Natural killer cell treated with Interleukin-12 subunit alpha and Interleukin-12 subunit beta and Interleukin-15 and Interleukin-18, amount 100 ng/mL, for 72 hours (primary cell): ENCODE measurements at regions not wholly inside any gene's neighbourhood (a gene's known extent, or its start where the extent isn't known, plus 50 kb on each side); places are given as distances from the start of the nearest gene placed in this dataset.
"Not testable (repeated sequence)": the region's sequence is repeated elsewhere in the genome, so short reads cannot be mapped to it uniquely, and the experiment has no call there.

Source experiments
- ATAC-seq, 2 donors: fragments of 150-1000 bp; cut with Tn5 transposase in 1 of 2; sonication (Bioruptor Pico), chemical (Tn5 transposase) in 1 of 2; 2 replicates each; pipeline ENCODE4 v1.10.0; 2021
- DNase-seq: peaks from one replicate; pipeline ENCODE4 v3.0.0; 2022; ENCODE audit warnings: low spot score
- H3K27ac Mint-ChIP-seq, 2 donors: 1 replicate in 1 of 2; 2 replicates in 1 of 2; pipeline ENCODE4 v1.8.0; 2022; ENCODE audit warnings: mixed read lengths in 2 of 2, mild to moderate bottlenecking in 1 of 2, moderate library complexity in 1 of 2
- H3K27me3 Mint-ChIP-seq, 2 donors: 1 replicate in 1 of 2; 2 replicates in 1 of 2; pipeline ENCODE4 v1.8.0; 2022; ENCODE audit warnings: mixed read lengths in 2 of 2
- H3K36me3 Mint-ChIP-seq: one replicate; pipeline ENCODE4 v1.8.0; 2022; ENCODE audit warnings: mixed read lengths
- H3K4me1 Mint-ChIP-seq, 2 donors: 1 replicate in 1 of 2; 2 replicates in 1 of 2; pipeline ENCODE4 v1.8.0; 2022; ENCODE audit warnings: low read depth in 2 of 2, mixed read lengths in 2 of 2, mild to moderate bottlenecking in 1 of 2
- H3K4me3 Mint-ChIP-seq: one replicate; pipeline ENCODE4 v1.8.0; 2022; ENCODE audit warnings: mixed read lengths
- H3K9me3 Mint-ChIP-seq: 2 replicates; pipeline ENCODE4 v1.8.0; 2022; ENCODE audit warnings: mixed read lengths

DNA sequence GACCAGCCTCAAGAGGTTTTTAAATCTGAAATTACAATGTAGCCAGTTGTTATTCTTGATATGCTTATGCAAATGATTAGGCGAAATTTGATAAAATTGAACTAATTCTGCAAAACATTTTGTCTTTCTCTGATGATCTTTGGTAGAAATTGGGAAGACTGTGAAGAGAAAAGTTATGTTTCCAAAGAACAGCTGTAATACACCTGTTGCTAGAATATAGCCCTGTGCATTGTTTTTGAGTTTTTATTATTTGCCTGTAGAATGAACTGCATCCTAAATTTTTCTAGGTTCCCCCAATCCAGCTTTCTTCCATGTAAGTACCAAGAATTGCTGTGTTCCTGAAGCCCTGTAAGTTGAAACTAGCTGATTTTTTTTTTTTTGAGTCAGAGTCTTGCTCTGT, 81.5 kb upstream of the RHOU start:
- DNase-seq = no peak
- no peaks in the 10 kb centered on the region for H3K9me3 Mint-ChIP-seq
- ATAC-seq = no peak
- peaks cover 21 to 32% of the 10 kb centered on the region in 2 donors for H3K27me3 Mint-ChIP-seq
- H3K4me3 Mint-ChIP-seq = no peak overlapping the region
- H3K4me1 Mint-ChIP-seq = peaks cover 2 to 4% of the 10 kb centered on the region in 2 donors
- peaks cover 7% of the 10 kb centered on the region for H3K36me3 Mint-ChIP-seq
- H3K27ac Mint-ChIP-seq = no peak overlapping the region

- DNase-seq (no peak), ATAC-seq (no peak)
- H3K4me3 Mint-ChIP-seq = no peak overlapping the region
- no peaks in the 10 kb centered on the region for H3K4me1 Mint-ChIP-seq
- H3K36me3 Mint-ChIP-seq = no peaks in the 10 kb centered on the region
- peaks cover 8 to 22% of the 10 kb centered on the region in 2 donors for H3K27me3 Mint-ChIP-seq
- no peaks in the 10 kb centered on the region for H3K9me3 Mint-ChIP-seq
- no peak overlapping the region for H3K27ac Mint-ChIP-seq
These were observed 79.4 kb upstream of the RHOU start for GRCh38 chr1:228655796-228656394.

DNA sequence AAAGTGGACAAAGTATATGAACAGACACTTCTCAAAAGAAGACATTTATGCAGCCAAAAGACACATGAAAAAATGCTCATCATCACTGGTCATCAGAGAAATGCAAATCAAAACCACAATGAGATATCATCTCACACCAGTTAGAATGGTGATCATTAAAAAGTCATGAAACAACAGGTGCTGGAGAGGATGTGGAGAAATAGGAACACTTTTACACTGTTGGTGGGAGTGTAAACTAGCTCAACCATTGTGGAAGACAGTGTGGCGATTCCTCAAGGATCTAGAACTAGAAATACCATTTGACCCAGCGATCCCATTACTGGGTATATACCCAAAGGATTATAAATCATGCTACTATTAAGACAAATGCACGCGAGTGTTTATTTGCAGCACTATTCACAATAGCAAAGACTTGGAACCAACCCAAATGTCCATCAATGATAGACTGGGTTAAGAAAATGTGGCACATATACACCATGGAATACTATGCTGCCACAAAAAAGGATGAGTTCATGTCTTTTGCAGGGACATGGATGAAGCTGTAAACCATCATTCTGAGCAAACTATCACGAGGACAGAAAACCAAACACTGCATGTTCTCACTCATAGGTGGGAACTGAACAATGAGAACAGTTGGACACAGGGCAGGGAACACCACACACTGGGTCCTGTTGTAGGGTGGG, 73.1 kb upstream of the RHOU start:
- ATAC-seq, H3K4me3 Mint-ChIP-seq, H3K27ac Mint-ChIP-seq, H3K9me3 Mint-ChIP-seq, H3K36me3 Mint-ChIP-seq, DNase-seq, H3K4me1 Mint-ChIP-seq: not testable (repeated sequence)
- H3K27me3 Mint-ChIP-seq = peaks cover 0 to 21% of the 10 kb centered on the region in 2 donors

GRCh38 chr1:228664399-228664914, 70.8 kb upstream of the RHOU start:
- DNase-seq (no peak), ATAC-seq (no peak)
- no peak overlapping the region for H3K4me3 Mint-ChIP-seq
- no peaks in the 10 kb centered on the region for H3K9me3 Mint-ChIP-seq
- H3K27ac Mint-ChIP-seq = no peak overlapping the region
- no peaks in the 10 kb centered on the region for H3K36me3 Mint-ChIP-seq
- H3K4me1 Mint-ChIP-seq = no peaks in the 10 kb centered on the region
- H3K27me3 Mint-ChIP-seq = peaks cover 0 to 15% of the 10 kb centered on the region in 2 donors

DNA sequence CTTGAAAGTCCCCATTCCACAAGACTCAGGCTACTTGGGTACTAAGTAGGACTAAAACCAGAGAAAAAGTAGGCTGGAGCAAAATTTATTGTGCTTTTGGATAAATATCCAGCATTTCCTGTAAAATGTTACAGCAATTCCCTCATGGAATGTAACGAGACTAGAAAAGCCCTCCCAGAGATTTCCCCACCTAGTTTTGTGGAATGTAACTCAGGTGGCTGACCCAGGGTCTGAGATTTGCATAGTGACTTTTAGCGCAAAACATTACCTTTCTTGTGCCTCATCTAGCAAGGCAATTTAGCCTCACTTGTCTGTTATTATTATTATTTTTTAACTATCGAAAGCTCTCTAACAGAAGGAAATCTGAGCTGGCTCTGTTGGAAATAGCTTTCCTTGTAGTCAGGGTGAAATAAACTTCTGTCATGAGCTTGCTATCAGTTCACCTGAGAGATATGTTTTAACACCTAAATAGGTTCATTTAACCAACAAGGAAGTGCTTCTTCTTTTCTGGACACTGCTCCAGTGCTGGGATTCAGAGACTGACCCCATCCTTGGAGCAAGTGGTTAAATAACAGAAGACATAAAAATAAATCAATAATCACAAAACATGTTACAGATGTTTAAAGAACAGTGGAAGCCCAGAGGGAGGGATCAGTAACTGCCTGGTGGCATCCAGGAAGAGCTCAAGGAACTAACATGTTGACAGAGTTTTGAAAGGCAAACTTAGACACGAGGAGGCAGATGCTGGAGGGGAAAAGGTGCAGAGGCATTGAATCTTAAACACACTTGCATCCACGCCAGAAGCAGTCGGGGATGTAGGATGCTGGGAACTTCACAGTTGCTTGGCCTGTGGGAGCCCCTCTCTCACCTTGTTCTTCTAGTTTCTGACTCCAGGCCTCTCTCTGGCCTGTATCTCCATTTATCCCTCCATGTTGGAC, 68.3 kb upstream of the RHOU start:
- no peaks in the 10 kb centered on the region for H3K4me1 Mint-ChIP-seq
- no peaks in the 10 kb centered on the region for H3K36me3 Mint-ChIP-seq
- H3K27ac Mint-ChIP-seq = no peak overlapping the region
- H3K4me3 Mint-ChIP-seq = no peak overlapping the region
- no peak for ATAC-seq
- H3K9me3 Mint-ChIP-seq = no peaks in the 10 kb centered on the region
- no peak for DNase-seq
- peaks cover 0 to 7% of the 10 kb centered on the region in 2 donors for H3K27me3 Mint-ChIP-seq

DNA sequence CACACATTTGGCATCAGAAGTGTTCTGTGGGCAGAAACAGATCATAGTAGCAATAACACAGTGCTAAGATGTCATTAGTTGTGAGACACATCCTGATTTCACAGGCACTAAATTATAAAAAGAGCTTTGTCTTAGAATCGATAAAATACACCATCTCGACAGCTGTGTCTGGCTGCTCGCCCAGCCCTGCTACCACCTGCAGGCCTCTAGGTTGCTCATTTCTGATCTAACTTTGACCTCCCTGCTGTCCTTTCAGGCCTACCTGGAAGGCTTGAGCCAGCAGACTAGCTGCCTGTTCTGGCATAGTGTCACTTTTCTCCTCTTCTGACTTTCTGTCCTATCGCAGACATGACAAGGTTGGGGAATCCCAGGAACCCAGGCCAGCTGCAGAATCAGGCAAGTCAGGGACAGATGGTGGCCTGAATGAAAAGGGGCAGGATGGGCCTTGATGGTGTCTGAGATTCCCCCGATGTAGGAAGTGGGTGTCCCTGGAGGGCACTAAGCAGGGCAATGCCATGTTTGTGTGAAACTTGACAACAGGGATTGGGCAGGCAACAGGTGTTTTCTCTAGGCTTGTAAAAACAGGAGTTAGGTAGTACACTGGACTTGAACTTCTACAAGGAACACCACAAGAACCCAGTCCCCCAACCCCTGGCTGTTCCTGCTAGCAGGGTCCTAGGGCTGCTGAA, 66.6 kb upstream of the RHOU start:
- no peaks in the 10 kb centered on the region for H3K9me3 Mint-ChIP-seq
- no peak overlapping the region for H3K27ac Mint-ChIP-seq
- no peaks in the 10 kb centered on the region for H3K4me1 Mint-ChIP-seq
- H3K27me3 Mint-ChIP-seq = no peaks in the 10 kb centered on the region
- DNase-seq (no peak), ATAC-seq (peak in 1 of 2 donors; percentile 24)
- H3K36me3 Mint-ChIP-seq = no peaks in the 10 kb centered on the region
- no peak overlapping the region for H3K4me3 Mint-ChIP-seq

- Mint-ChIP-seq H3K27me3 (no peaks in the 10 kb centered on the region), H3K36me3 (no peaks in the 10 kb centered on the region), H3K4me3 (no peak overlapping the region), H3K27ac (no peak overlapping the region), H3K9me3 (no peaks in the 10 kb centered on the region), H3K4me1 (no peaks in the 10 kb centered on the region)
- ATAC-seq = no peak
- DNase-seq = no peak
These were observed 66.1 kb upstream of the RHOU start for GRCh38 chr1:228669242-228669585.

- not testable (repeated sequence) for DNase-seq, H3K9me3 Mint-ChIP-seq, H3K36me3 Mint-ChIP-seq, H3K4me3 Mint-ChIP-seq, ATAC-seq, H3K4me1 Mint-ChIP-seq, H3K27ac Mint-ChIP-seq
- peaks cover 26 to 29% of the 10 kb centered on the region in 2 donors for H3K27me3 Mint-ChIP-seq
These were observed 54.2 kb upstream of the RHOU start for GRCh38 chr1:228681076-228681565.

- no peak for DNase-seq
- no peak overlapping the region for H3K4me3 Mint-ChIP-seq
- no peaks in the 10 kb centered on the region for H3K4me1 Mint-ChIP-seq
- no peak for ATAC-seq
- no peaks in the 10 kb centered on the region for H3K9me3 Mint-ChIP-seq
- peaks cover 37 to 43% of the 10 kb centered on the region in 2 donors for H3K27me3 Mint-ChIP-seq
- no peaks in the 10 kb centered on the region for H3K36me3 Mint-ChIP-seq
- H3K27ac Mint-ChIP-seq = no peak overlapping the region
These were observed 51.9 kb upstream of the RHOU start for GRCh38 chr1:228683428-228683827.

DNA sequence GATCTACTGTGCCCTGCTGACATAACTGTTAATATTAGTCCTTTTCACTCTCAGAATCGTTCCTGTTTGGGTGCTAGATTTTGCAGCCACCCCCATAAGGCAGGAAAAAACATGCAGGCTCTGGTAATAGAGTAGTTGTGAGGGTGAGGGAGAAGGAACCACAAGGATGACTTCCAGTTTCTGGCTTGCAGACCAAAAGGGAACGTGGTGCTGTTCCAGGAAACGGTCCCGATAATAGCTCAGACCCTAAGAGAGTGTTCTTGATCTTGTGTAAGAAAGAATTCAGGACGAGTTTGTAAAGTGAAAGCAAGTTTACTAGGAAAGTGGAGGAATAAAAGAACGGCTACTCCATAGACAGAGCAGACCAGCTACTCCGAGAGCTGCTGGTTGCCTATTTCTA, 50.7 kb upstream of the RHOU start:
- peaks cover 38 to 51% of the 10 kb centered on the region in 2 donors for H3K27me3 Mint-ChIP-seq
- H3K4me1 Mint-ChIP-seq = no peaks in the 10 kb centered on the region
- no peak overlapping the region for H3K27ac Mint-ChIP-seq
- no peak overlapping the region for H3K4me3 Mint-ChIP-seq
- H3K9me3 Mint-ChIP-seq = no peaks in the 10 kb centered on the region
- no peaks in the 10 kb centered on the region for H3K36me3 Mint-ChIP-seq
- DNase-seq (no peak), ATAC-seq (no peak)

DNA sequence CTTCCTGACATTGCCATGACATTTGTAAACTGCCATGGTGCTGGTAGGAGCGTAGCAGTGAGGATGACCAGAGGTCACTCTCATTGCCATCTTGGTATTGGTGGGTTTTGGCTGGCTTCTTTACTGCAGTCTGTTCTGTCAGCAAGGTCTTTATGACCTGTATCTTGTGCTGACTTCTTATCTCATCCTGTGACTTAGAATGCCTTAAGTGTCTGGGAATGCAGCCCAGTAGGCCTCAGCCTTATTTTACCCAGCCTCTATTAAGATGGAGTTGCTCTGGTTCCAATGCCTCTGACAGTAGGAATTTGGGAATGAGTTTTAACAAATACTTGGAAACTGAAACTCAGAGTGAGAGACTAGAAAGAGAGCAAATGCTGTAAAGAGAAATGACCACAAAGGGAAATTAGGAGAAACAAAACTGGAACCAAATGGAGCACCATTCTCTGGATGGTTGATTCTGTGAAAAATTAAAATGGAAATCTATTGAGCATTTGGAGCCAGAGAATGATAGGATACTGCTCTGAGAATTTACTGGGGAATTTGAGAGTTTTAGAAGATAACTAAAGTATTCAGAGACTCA, 50.1 kb upstream of the RHOU start:
- Mint-ChIP-seq H3K4me3 (no peak overlapping the region), H3K27me3 (peaks cover 36 to 51% of the 10 kb centered on the region in 2 donors), H3K9me3 (no peaks in the 10 kb centered on the region), H3K4me1 (no peaks in the 10 kb centered on the region), H3K36me3 (no peaks in the 10 kb centered on the region), H3K27ac (no peak overlapping the region)
- ATAC-seq (no peak), DNase-seq (no peak)
